Mesendoderm (in vitro differentiated cells): ENCODE measurements at regions not wholly inside any gene's neighbourhood (a gene's known extent, or its start where the extent isn't known, plus 50 kb on each side); places are given as distances from the start of the nearest gene placed in this dataset.
"Not testable (repeated sequence)": the region's sequence is repeated elsewhere in the genome, so short reads cannot be mapped to it uniquely, and the experiment has no call there.

Source experiments
- DNase-seq: peaks from one replicate; pipeline ENCODE4 v3.0.0; 2013
- H2AK5ac ChIP-seq: 2 replicates; pipeline ENCODE4 v1.6.1; 2013; ENCODE audit warnings: low read length, inconsistent platforms
- H2BK120ac ChIP-seq: 2 replicates; pipeline ENCODE4 v1.6.1; 2013; ENCODE audit warnings: low read depth, mild to moderate bottlenecking, low read length, moderate library complexity, mixed read lengths
- H2BK15ac ChIP-seq: replicated peaks from 2 replicates; pipeline ENCODE4 v1.6.1; 2013; ENCODE audit warnings: low read depth, mild to moderate bottlenecking, moderate library complexity
- H2BK5ac ChIP-seq: 2 replicates; pipeline ENCODE4 v1.6.1; 2013; ENCODE audit warnings: low read length, inconsistent platforms
- H3K18ac ChIP-seq: 2 replicates; pipeline ENCODE4 v1.6.1; 2013; ENCODE audit warnings: mild to moderate bottlenecking, low read length, mixed read lengths
- H3K23ac ChIP-seq: one replicate; pipeline ENCODE4 v1.6.1; 2013; ENCODE audit warnings: low read length
- H3K27ac ChIP-seq: 2 replicates; pipeline ENCODE4 v1.5.1; 2013; ENCODE audit warnings: low read depth, mild to moderate bottlenecking, inconsistent platforms, low read length, moderate library complexity
- H3K27me3 ChIP-seq: 2 replicates; pipeline ENCODE4 v1.6.1; 2013; ENCODE audit warnings: low read length, control low read depth, mild to moderate bottlenecking, inconsistent platforms; ENCODE audit not compliant: insufficient read depth, poor library complexity
- H3K36me3 ChIP-seq: 2 replicates; pipeline ENCODE4 v1.6.1; 2013; ENCODE audit warnings: low read length, inconsistent platforms; ENCODE audit not compliant: control insufficient read depth, insufficient read depth
- H3K4ac ChIP-seq: one replicate; pipeline ENCODE4 v1.6.1; 2013; ENCODE audit warnings: low read depth, mild to moderate bottlenecking, low read length, moderate library complexity
- H3K4me1 ChIP-seq: 2 replicates; pipeline ENCODE4 v1.6.1; 2013; ENCODE audit warnings: low read depth, low read length, inconsistent platforms; ENCODE audit not compliant: control insufficient read depth
- H3K4me2 ChIP-seq: 2 replicates; pipeline ENCODE4 v1.6.1; 2013; ENCODE audit warnings: low read length
- H3K4me3 ChIP-seq: 2 replicates; pipeline ENCODE4 v1.5.1; 2013; ENCODE audit warnings: mild to moderate bottlenecking, low read length
- H3K56ac ChIP-seq: one replicate; pipeline ENCODE4 v1.6.1; 2013; ENCODE audit warnings: low read length
- H3K79me1 ChIP-seq: 2 replicates; pipeline ENCODE4 v1.6.1; 2013; ENCODE audit warnings: low read length, inconsistent platforms
- H3K79me2 ChIP-seq: 2 replicates; pipeline ENCODE4 v1.6.1; 2013; ENCODE audit warnings: mild to moderate bottlenecking, low read length; ENCODE audit not compliant: control insufficient read depth, insufficient read depth
- H3K9ac ChIP-seq: 2 replicates; pipeline ENCODE4 v1.6.1; 2013; ENCODE audit warnings: low read length, inconsistent platforms
- H4K5ac ChIP-seq: one replicate; pipeline ENCODE4 v1.6.1; 2013; ENCODE audit warnings: low read length
- H4K8ac ChIP-seq: one replicate; pipeline ENCODE4 v1.6.1; 2013; ENCODE audit warnings: low read depth, mild to moderate bottlenecking, control low read depth, low read length, moderate library complexity
- WGBS: extraction: QIAGEN DNeasy Blood & Tissue Kit; methylation state at CpG from one replicate; pipeline ENCODE4 v1.1.7; 2013; ENCODE audit warnings: low lambda C conversion rate, missing lambda C conversion rate; ENCODE audit not compliant: insufficient coverage; ENCODE audit errors: extremely low coverage; 5-methylcytosine and 5-hydroxymethylcytosine counted together

- H2AK5ac ChIP-seq, H3K56ac ChIP-seq, H4K5ac ChIP-seq, H2BK15ac ChIP-seq, H3K4me1 ChIP-seq, H2BK120ac ChIP-seq, H3K79me2 ChIP-seq, DNase-seq, H3K9ac ChIP-seq, H4K8ac ChIP-seq, H3K36me3 ChIP-seq, H3K4me2 ChIP-seq, H3K79me1 ChIP-seq, H3K27me3 ChIP-seq, H3K23ac ChIP-seq, H2BK5ac ChIP-seq, H3K4me3 ChIP-seq, H3K4ac ChIP-seq, H3K27ac ChIP-seq, H3K18ac ChIP-seq: not testable (repeated sequence)
- no CpG with 5 or more reads among the region's 1 CpG for WGBS
Measured at GRCh38 chr22:11690170-11690569, 3837.8 kb upstream of the OR11H1 start.

- not testable (repeated sequence) for H2BK120ac ChIP-seq, H3K79me2 ChIP-seq, H3K4me2 ChIP-seq, H3K4me3 ChIP-seq, H3K4me1 ChIP-seq, H3K27me3 ChIP-seq, H3K27ac ChIP-seq, H3K9ac ChIP-seq, H2BK5ac ChIP-seq, H3K4ac ChIP-seq, H2AK5ac ChIP-seq, H2BK15ac ChIP-seq, H4K8ac ChIP-seq, H3K79me1 ChIP-seq, H3K36me3 ChIP-seq, H3K18ac ChIP-seq, H3K56ac ChIP-seq, H3K23ac ChIP-seq, H4K5ac ChIP-seq
- no CpG with 5 or more reads among the region's 14 CpGs for WGBS
- peak; percentile 0 for DNase-seq
Measured at GRCh38 chr22:11703588-11703987, 3824.4 kb upstream of the OR11H1 start.

GRCh38 chr22:11706826-11707225 lies 3821.2 kb upstream of the OR11H1 start:
- not testable (repeated sequence) for H3K4ac ChIP-seq, H3K27ac ChIP-seq, H3K18ac ChIP-seq, H3K27me3 ChIP-seq, H3K4me2 ChIP-seq, H3K79me2 ChIP-seq, H3K23ac ChIP-seq, H4K5ac ChIP-seq, H3K4me1 ChIP-seq, H2BK120ac ChIP-seq, H3K79me1 ChIP-seq, H4K8ac ChIP-seq, H2BK5ac ChIP-seq, H3K56ac ChIP-seq, H3K4me3 ChIP-seq, H3K9ac ChIP-seq, DNase-seq, H2AK5ac ChIP-seq, H3K36me3 ChIP-seq, H2BK15ac ChIP-seq
- no CpG with 5 or more reads among the region's 35 CpGs for WGBS
